ENCODE measurements at regions not wholly inside any gene's neighbourhood (a gene's known extent, or its start where the extent isn't known, plus 50 kb on each side); places are given as distances from the start of the nearest gene placed in this dataset.

GRCh38 chr4:71156616-71157015 lies 163.2 kb downstream of the DCK start:
- no peak for DNase-seq (ENCODE audit: low spot score)

GRCh38 chr4:71162386-71162785 lies 168.9 kb downstream of the DCK start:
- no peak for DNase-seq (ENCODE audit: low spot score)

- no peak for DNase-seq (ENCODE audit: low spot score)
These were observed 169.9 kb downstream of the DCK start for GRCh38 chr4:71163317-71163716.

GRCh38 chr4:71167083-71167482 lies 171.7 kb upstream of the SLC4A4 start:
- DNase-seq (ENCODE audit: low spot score), result no peak

GRCh38 chr4:71171592-71171991 lies 167.2 kb upstream of the SLC4A4 start:
- DNase-seq (ENCODE audit: low spot score), result no peak

- no peak for DNase-seq (ENCODE audit: low spot score)
These were observed 157.5 kb upstream of the SLC4A4 start for GRCh38 chr4:71181332-71181731.

GRCh38 chr4:71184195-71184781 lies 154.5 kb upstream of the SLC4A4 start:
- DNase-seq (ENCODE audit: low spot score), result peak; percentile 56

- DNase-seq (ENCODE audit: low spot score), result no peak
These were observed 153.8 kb upstream of the SLC4A4 start for GRCh38 chr4:71185037-71185436.

- no peak for DNase-seq (ENCODE audit: low spot score)
These were observed 152.6 kb upstream of the SLC4A4 start for GRCh38 chr4:71186257-71186565.

- peak; percentile 94 for DNase-seq (ENCODE audit: low spot score)
These were observed 152.0 kb upstream of the SLC4A4 start for GRCh38 chr4:71186566-71187403.

GRCh38 chr4:71187404-71188155 lies 151.2 kb upstream of the SLC4A4 start:
- DNase-seq (ENCODE audit: low spot score), result peak; percentile 63

- no peak for DNase-seq (ENCODE audit: low spot score)
These were observed 150.6 kb upstream of the SLC4A4 start for GRCh38 chr4:71188156-71188640.

- DNase-seq (ENCODE audit: low spot score), result no peak
These were observed 149.9 kb upstream of the SLC4A4 start for GRCh38 chr4:71188951-71189350.

GRCh38 chr4:71189471-71189870 lies 149.3 kb upstream of the SLC4A4 start:
- no peak for DNase-seq (ENCODE audit: low spot score)

GRCh38 chr4:71194454-71194853 lies 144.4 kb upstream of the SLC4A4 start:
- DNase-seq (ENCODE audit: low spot score), result no peak

- DNase-seq (ENCODE audit: low spot score), result peak; percentile 85
These were observed 142.9 kb upstream of the SLC4A4 start for GRCh38 chr4:71195924-71196323.

- no peak for DNase-seq (ENCODE audit: low spot score)
These were observed 139.9 kb upstream of the SLC4A4 start for GRCh38 chr4:71198958-71199357.

- DNase-seq (ENCODE audit: low spot score), result no peak
These were observed 137.8 kb upstream of the SLC4A4 start for GRCh38 chr4:71201057-71201456.

- DNase-seq (ENCODE audit: low spot score), result no peak
These were observed 136.8 kb upstream of the SLC4A4 start for GRCh38 chr4:71201817-71202576.

- DNase-seq (ENCODE audit: low spot score), result peak; percentile 36
These were observed 136.1 kb upstream of the SLC4A4 start for GRCh38 chr4:71202705-71203104.

- no peak for DNase-seq (ENCODE audit: low spot score)
These were observed 134.8 kb upstream of the SLC4A4 start for GRCh38 chr4:71204056-71204455.

- peak; percentile 32 for DNase-seq (ENCODE audit: low spot score)
These were observed 132.1 kb upstream of the SLC4A4 start for GRCh38 chr4:71206763-71207162.

All from GM03348 (cell line).